HG02884 (cell line): ENCODE measurements at regions not wholly inside any gene's neighbourhood (a gene's known extent, or its start where the extent isn't known, plus 50 kb on each side); places are given as distances from the start of the nearest gene placed in this dataset.
A peak's percentile ranks its signal among the peaks of the same experiment; 100 is the strongest.
"Not testable (repeated sequence)": the region's sequence is repeated elsewhere in the genome, so short reads cannot be mapped to it uniquely, and the experiment has no call there.

Experiments used
- ATAC-seq: cut with Tn5 transposase; IDR thresholded peaks from one replicate; pipeline ENCODE4 v1.9.1; 2021; ENCODE audit warnings: mild to moderate bottlenecking, moderate library complexity; ENCODE audit not compliant: unreplicated experiment

GRCh38 chr10:62935022-62935421, 118.9 kb upstream of the EGR2 start:
- no peak for ATAC-seq

GRCh38 chr10:62934258-62934657, 118.1 kb upstream of the EGR2 start:
- ATAC-seq, result no peak

GRCh38 chr10:62928763-62929162, 112.6 kb upstream of the EGR2 start:
- not testable (repeated sequence) for ATAC-seq

- no peak for ATAC-seq
Observed at GRCh38 chr10:62926407-62926806, 110.2 kb upstream of the EGR2 start.

GRCh38 chr10:62924344-62924748, 108.2 kb upstream of the EGR2 start:
- no peak for ATAC-seq

- ATAC-seq, result no peak
Observed at GRCh38 chr10:62919776-62920175, 103.6 kb upstream of the EGR2 start.

- ATAC-seq, result peak; percentile 59
Observed at GRCh38 chr10:62917475-62918238, 101.5 kb upstream of the EGR2 start.

- ATAC-seq, result no peak
Observed at GRCh38 chr10:62916141-62916603, 100.0 kb upstream of the EGR2 start.

- ATAC-seq, result no peak
Observed at GRCh38 chr10:62915158-62915557, 99.0 kb upstream of the EGR2 start.

- ATAC-seq, result no peak
Observed at GRCh38 chr10:62912086-62912485, 95.9 kb upstream of the EGR2 start.

GRCh38 chr10:62911210-62911963, 95.2 kb upstream of the EGR2 start:
- ATAC-seq, result no peak

- ATAC-seq, result peak; percentile 76
Observed at GRCh38 chr10:62907470-62908212, 91.5 kb upstream of the EGR2 start.

- no peak for ATAC-seq
Observed at GRCh38 chr10:62904281-62904875, 88.2 kb upstream of the EGR2 start.

GRCh38 chr10:62903828-62904227, 87.7 kb upstream of the EGR2 start:
- no peak for ATAC-seq

- no peak for ATAC-seq
Observed at GRCh38 chr10:62900829-62901571, 84.8 kb upstream of the EGR2 start.

- no peak for ATAC-seq
Observed at GRCh38 chr10:62899311-62899710, 83.1 kb upstream of the EGR2 start.

GRCh38 chr10:62895063-62895462, 78.9 kb upstream of the EGR2 start:
- no peak for ATAC-seq

- ATAC-seq, result no peak
Observed at GRCh38 chr10:62894156-62894555, 78.0 kb upstream of the EGR2 start.

GRCh38 chr10:62893036-62893435, 76.9 kb upstream of the EGR2 start:
- ATAC-seq, result no peak

- no peak for ATAC-seq
Observed at GRCh38 chr10:62890395-62890794, 74.2 kb upstream of the EGR2 start.
